DND-41 (cell line): ENCODE measurements at regions not wholly inside any gene's neighbourhood (a gene's known extent, or its start where the extent isn't known, plus 50 kb on each side); places are given as distances from the start of the nearest gene placed in this dataset.

Experiments
- ATAC-seq: fragments of 200-7000 bp; cut with Tn5 transposase; 3 replicates; pipeline ENCODE4 v1.9.1; 2021; ENCODE audit warnings: low read depth; ENCODE audit not compliant: insufficient read depth
- DNase-seq: peaks from one replicate; pipeline ENCODE4 v3.0.0-alpha.2; 2020
- H2AFZ ChIP-seq: 2 replicates; pipeline ENCODE4 v1.6.0; 2012; ENCODE audit warnings: low read depth, low read length
- H3K27ac ChIP-seq: 2 replicates; pipeline ENCODE4 v1.5.1; 2012; ENCODE audit warnings: low read length, inconsistent platforms
- H3K27me3 ChIP-seq: fragments of 200-600 bp; sonication (generic); 2 replicates; pipeline ENCODE4 v1.6.0; 2012; ENCODE audit warnings: low read length, mild to moderate bottlenecking, inconsistent platforms; ENCODE audit not compliant: insufficient read depth, poor library complexity
- H3K36me3 ChIP-seq: 2 replicates; pipeline ENCODE4 v1.5.1; 2012; ENCODE audit warnings: low read length, inconsistent platforms; ENCODE audit not compliant: insufficient read depth
- H3K4me1 ChIP-seq: 2 replicates; pipeline ENCODE4 v1.5.1; 2012; ENCODE audit warnings: mild to moderate bottlenecking, low read length; ENCODE audit not compliant: insufficient read depth
- H3K4me2 ChIP-seq: 2 replicates; pipeline ENCODE4 v1.6.0; 2012; ENCODE audit warnings: mild to moderate bottlenecking, moderate library complexity, low read length, inconsistent platforms; ENCODE audit not compliant: insufficient read depth
- H3K4me3 ChIP-seq, 2 experiments: fragments of 200-600 bp in 1 of 2; shearing (Covaris generic) in 1 of 2; 2 replicates each; pipeline ENCODE4 v1.5.1; 2012 to 2016; ENCODE audit warnings: inconsistent platforms in 2 of 2, low read length in 2 of 2, mild to moderate bottlenecking in 2 of 2, low read depth in 1 of 2, moderate library complexity in 1 of 2
- H3K79me2 ChIP-seq: 2 replicates; pipeline ENCODE4 v1.6.0; 2012; ENCODE audit warnings: low read length, inconsistent platforms; ENCODE audit not compliant: insufficient read depth
- H3K9ac ChIP-seq: 2 replicates; pipeline ENCODE4 v1.6.0; 2012; ENCODE audit warnings: low read depth, mild to moderate bottlenecking, inconsistent platforms, low read length, moderate library complexity
- H3K9me3 ChIP-seq: 2 replicates; pipeline ENCODE4 v1.5.1; 2012; ENCODE audit warnings: low read length, moderate library complexity, mild to moderate bottlenecking, inconsistent platforms; ENCODE audit not compliant: insufficient read depth, severe bottlenecking
- H4K20me1 ChIP-seq: 2 replicates; pipeline ENCODE4 v1.6.0; 2012; ENCODE audit warnings: low read length; ENCODE audit not compliant: insufficient read depth
- EZH2 ChIP-seq: IDR thresholded peaks from 3 replicates; pipeline ENCODE4 v1.6.1; 2012; ENCODE audit warnings: borderline replicate concordance, low read depth, mild to moderate bottlenecking, moderate library complexity, low read length, inconsistent platforms; ENCODE audit not compliant: severe bottlenecking
- TF ChIP-seq, protein P1 (sequence below): IDR thresholded peaks from 2 replicates; pipeline ENCODE4 v1.5.1; 2012; ENCODE audit warnings: borderline replicate concordance, low read length, moderate library complexity, mild to moderate bottlenecking; ENCODE audit not compliant: poor library complexity, severe bottlenecking; ENCODE audit errors: extremely low read depth

DNA sequence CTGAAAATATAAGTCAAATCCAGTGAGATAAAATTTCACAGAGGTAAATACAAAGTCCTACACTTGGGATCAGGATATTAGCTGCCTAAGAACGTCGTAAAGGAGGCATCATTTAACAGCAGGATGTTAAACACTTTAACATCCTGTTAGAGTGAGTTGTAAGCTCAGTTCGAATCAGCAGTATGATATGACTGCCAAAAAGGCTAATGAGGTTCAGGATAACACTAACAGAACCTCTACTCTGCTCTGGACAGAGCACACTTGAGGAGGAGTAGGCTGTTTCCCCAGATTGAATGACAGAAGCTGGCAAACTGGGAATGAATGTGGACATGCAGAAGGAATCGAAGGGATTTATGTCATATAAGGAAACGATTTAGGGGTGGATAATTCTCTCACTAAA is 227.1 kb upstream of the CD96 start:
- ATAC-seq (peak; percentile 21; the same call in 2 of the 3 replicates), DNase-seq (no peak)
- no peaks in the 10 kb centered on the region for H3K36me3 ChIP-seq
- H3K4me2 ChIP-seq: peak overlapping the region; percentile 16
- peak overlapping the region; percentile 63 for H3K9ac ChIP-seq
- H3K4me3 ChIP-seq: no peak overlapping the region
- H3K27ac ChIP-seq: peak overlapping the region; percentile 98
- H3K9me3 ChIP-seq: no peaks in the 10 kb centered on the region
- peak overlapping the region; percentile 52 for H2AFZ ChIP-seq
- H3K4me1 ChIP-seq: peaks cover 97% of the 10 kb centered on the region
- H3K27me3 ChIP-seq: no peaks in the 10 kb centered on the region
- TF ChIP-seq, protein P1, sequence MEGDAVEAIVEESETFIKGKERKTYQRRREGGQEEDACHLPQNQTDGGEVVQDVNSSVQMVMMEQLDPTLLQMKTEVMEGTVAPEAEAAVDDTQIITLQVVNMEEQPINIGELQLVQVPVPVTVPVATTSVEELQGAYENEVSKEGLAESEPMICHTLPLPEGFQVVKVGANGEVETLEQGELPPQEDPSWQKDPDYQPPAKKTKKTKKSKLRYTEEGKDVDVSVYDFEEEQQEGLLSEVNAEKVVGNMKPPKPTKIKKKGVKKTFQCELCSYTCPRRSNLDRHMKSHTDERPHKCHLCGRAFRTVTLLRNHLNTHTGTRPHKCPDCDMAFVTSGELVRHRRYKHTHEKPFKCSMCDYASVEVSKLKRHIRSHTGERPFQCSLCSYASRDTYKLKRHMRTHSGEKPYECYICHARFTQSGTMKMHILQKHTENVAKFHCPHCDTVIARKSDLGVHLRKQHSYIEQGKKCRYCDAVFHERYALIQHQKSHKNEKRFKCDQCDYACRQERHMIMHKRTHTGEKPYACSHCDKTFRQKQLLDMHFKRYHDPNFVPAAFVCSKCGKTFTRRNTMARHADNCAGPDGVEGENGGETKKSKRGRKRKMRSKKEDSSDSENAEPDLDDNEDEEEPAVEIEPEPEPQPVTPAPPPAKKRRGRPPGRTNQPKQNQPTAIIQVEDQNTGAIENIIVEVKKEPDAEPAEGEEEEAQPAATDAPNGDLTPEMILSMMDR: no peak
- no peak for TF ChIP-seq EZH2
- no peaks in the 10 kb centered on the region for H3K79me2 ChIP-seq
- no peaks in the 10 kb centered on the region for H4K20me1 ChIP-seq

DNA sequence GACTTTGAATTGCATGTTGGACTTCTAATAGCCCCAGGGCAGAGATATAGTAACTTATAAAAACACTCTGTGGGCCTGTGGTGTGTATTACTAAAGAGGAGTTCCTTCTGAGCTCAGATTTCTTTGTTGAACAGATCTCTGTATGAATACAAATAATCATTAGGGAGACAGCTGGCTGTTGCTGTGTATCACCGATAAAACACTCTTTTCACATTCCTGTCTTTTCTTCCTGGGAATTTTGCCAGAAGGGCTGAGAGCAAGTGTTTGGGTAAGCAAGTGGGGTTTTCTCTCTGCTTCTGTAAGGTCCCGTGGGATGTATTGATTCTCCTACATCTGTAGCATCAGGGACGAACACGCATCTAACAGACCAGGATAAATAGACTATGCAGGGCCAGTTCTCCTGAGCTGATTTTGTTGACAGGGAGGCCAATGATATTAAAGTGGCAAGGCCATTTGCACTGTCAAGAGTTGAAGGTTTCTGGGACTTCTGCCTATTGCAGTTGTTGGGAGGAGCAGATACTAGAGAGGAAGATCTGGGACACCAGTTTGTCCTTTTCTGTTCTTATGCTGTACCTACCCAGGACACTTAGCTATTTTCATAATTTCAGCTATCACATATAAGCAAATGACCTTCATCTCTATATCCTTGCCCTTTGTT is 225.9 kb upstream of the CD96 start:
- no peak for TF ChIP-seq EZH2
- TF ChIP-seq, protein P1: no peak
- H4K20me1 ChIP-seq: no peaks in the 10 kb centered on the region
- H3K27me3 ChIP-seq: no peaks in the 10 kb centered on the region
- no peak overlapping the region for H3K4me3 ChIP-seq
- H3K36me3 ChIP-seq: no peaks in the 10 kb centered on the region
- no peaks in the 10 kb centered on the region for H3K9me3 ChIP-seq
- H3K27ac ChIP-seq: peak overlapping the region; percentile 98
- H3K4me2 ChIP-seq: no peak overlapping the region
- no peaks in the 10 kb centered on the region for H3K79me2 ChIP-seq
- H3K9ac ChIP-seq: no peak overlapping the region
- H2AFZ ChIP-seq: no peak overlapping the region
- no peak for ATAC-seq
- DNase-seq: no peak
- peaks cover 97% of the 10 kb centered on the region for H3K4me1 ChIP-seq

DNA sequence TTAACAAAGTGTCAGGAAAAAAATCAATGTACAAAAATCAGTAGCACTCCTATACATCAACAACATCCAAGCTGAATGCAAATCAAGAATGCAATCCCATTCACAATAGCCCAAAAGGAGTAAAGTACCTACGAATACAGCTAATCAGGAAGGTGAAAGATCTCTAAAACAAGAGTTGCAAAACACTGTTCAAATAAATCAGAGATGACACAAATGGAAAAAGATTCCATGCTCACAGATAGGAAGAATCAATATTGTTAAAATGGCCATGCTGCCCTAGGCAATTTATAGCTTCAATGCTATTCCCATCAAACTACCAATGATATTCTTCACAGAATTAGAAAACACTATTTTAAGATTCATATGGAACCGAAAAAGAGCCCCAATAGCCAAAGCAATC is 223.7 kb upstream of the CD96 start:
- H3K79me2 ChIP-seq: no peaks in the 10 kb centered on the region
- no peak overlapping the region for H3K4me2 ChIP-seq
- H3K9ac ChIP-seq: no peak overlapping the region; the same call in 1 of the 2 replicates
- H4K20me1 ChIP-seq: no peaks in the 10 kb centered on the region
- H3K27me3 ChIP-seq: no peaks in the 10 kb centered on the region
- no peak for DNase-seq
- H2AFZ ChIP-seq: no peak overlapping the region
- TF ChIP-seq, protein P1: no peak
- no peak for TF ChIP-seq EZH2
- no peaks in the 10 kb centered on the region for H3K9me3 ChIP-seq
- H3K4me3 ChIP-seq: no peak overlapping the region
- ATAC-seq: no peak
- H3K4me1 ChIP-seq: peaks cover 97% of the 10 kb centered on the region
- no peaks in the 10 kb centered on the region for H3K36me3 ChIP-seq
- H3K27ac ChIP-seq: peak overlapping the region; percentile 93

DNA sequence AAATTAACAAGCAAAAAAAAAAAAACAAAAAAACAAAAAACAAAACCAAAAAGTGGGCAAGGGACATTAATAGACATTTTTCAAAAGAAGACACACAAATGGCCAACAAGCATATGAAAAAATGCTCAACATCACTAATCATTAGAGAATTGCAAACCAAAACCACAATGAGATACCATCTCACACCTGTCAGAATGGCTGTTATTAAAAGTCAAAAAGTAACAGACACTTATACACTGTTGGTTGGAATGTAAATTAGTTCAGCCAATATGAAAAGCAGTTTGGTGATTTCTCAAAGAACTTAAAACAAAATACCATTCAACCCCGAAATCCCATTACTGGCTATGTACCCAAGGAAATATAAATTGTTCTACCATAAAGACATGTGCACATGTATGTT is 222.4 kb upstream of the CD96 start:
- no peaks in the 10 kb centered on the region for H3K27me3 ChIP-seq
- no peak overlapping the region for H3K4me2 ChIP-seq
- no peaks in the 10 kb centered on the region for H3K9me3 ChIP-seq
- H3K4me3 ChIP-seq: no peak overlapping the region
- no peaks in the 10 kb centered on the region for H4K20me1 ChIP-seq
- TF ChIP-seq EZH2: no peak
- TF ChIP-seq, protein P1: no peak
- peak overlapping the region; percentile 93 for H3K27ac ChIP-seq
- H2AFZ ChIP-seq: no peak overlapping the region
- no peaks in the 10 kb centered on the region for H3K79me2 ChIP-seq
- no peaks in the 10 kb centered on the region for H3K36me3 ChIP-seq
- H3K4me1 ChIP-seq: peaks cover 97% of the 10 kb centered on the region
- DNase-seq (no peak), ATAC-seq (peak; percentile 64)
- H3K9ac ChIP-seq: peak overlapping the region; percentile 56
